Liver (tissue), 7 donors: ENCODE measurements at regions not wholly inside any gene's neighbourhood (a gene's known extent, or its start where the extent isn't known, plus 50 kb on each side); places are given as distances from the start of the nearest gene placed in this dataset.

ENCODE experiments used
- DNase-seq: peaks from one replicate; pipeline ENCODE4 v3.0.0-alpha.2; 2017; ENCODE audit warnings: low spot score
- H3K27ac ChIP-seq, 2 donors: one replicate each; pipeline ENCODE4 v1.7.0; 2013; ENCODE audit warnings: inconsistent platforms in 2 of 2, low read length in 2 of 2, control low read depth in 1 of 2, low read depth in 1 of 2, mild to moderate bottlenecking in 1 of 2
- H3K27me3 ChIP-seq, 4 donors: one replicate each; pipeline versions ENCODE4 v1.6.1 to v1.7.0; 2013; ENCODE audit warnings: low read length in 3 of 4, inconsistent platforms in 1 of 4, mild to moderate bottlenecking in 1 of 4, moderate library complexity in 1 of 4; ENCODE audit not compliant: control insufficient read depth in 4 of 4, insufficient read depth in 4 of 4
- H3K36me3 ChIP-seq, 4 donors: one replicate each; pipeline versions ENCODE4 v1.6.1 to v1.7.0; 2013; ENCODE audit warnings: low read length in 3 of 4, mild to moderate bottlenecking in 3 of 4, low read depth in 1 of 4, moderate library complexity in 1 of 4; ENCODE audit not compliant: control insufficient read depth in 4 of 4, insufficient read depth in 3 of 4
- H3K4me1 ChIP-seq, 4 donors: one replicate each; pipeline versions ENCODE4 v1.6.1 to v1.7.0; 2013; ENCODE audit warnings: low read length in 3 of 4, mild to moderate bottlenecking in 3 of 4, moderate library complexity in 1 of 4; ENCODE audit not compliant: control insufficient read depth in 4 of 4, insufficient read depth in 4 of 4
- H3K4me3 ChIP-seq, 3 donors: one replicate each; pipeline versions ENCODE4 v1.6.1 to v1.7.0; 2013; ENCODE audit warnings: low read length in 3 of 3, control low read depth in 1 of 3, low read depth in 1 of 3, mild to moderate bottlenecking in 1 of 3
- H3K9ac ChIP-seq, 2 donors: one replicate each; pipeline ENCODE4 v1.7.0; 2013; ENCODE audit warnings: low read length in 2 of 2, mild to moderate bottlenecking in 2 of 2, moderate library complexity in 2 of 2, control low read depth in 1 of 2, low read depth in 1 of 2
- H3K9me3 ChIP-seq, 4 donors: one replicate each; pipeline versions ENCODE4 v1.6.1 to v1.7.0; 2013; ENCODE audit warnings: low read length in 3 of 4; ENCODE audit not compliant: control insufficient read depth in 4 of 4
- ATF3 ChIP-seq: IDR thresholded peaks from 2 replicates; pipeline ENCODE4 v1.6.1; 2016; ENCODE audit warnings: antibody characterized with exemption
- FOXA2 ChIP-seq: IDR thresholded peaks from 2 replicates; pipeline ENCODE4 v1.6.1; 2016; ENCODE audit warnings: antibody characterized with exemption
- GABPA ChIP-seq, 2 donors: IDR thresholded peaks in 1 of 2; conservative IDR thresholded peaks in 1 of 2; 2 replicates each; pipeline ENCODE4 v1.6.1; 2016; ENCODE audit warnings: antibody characterized with exemption in 2 of 2, mild to moderate bottlenecking in 1 of 2, moderate library complexity in 1 of 2
- HNF4A ChIP-seq, 2 donors: conservative IDR thresholded peaks; 2 replicates each; pipeline ENCODE4 v1.6.1; 2016; ENCODE audit warnings: antibody characterized with exemption in 2 of 2, mild to moderate bottlenecking in 2 of 2
- HNF4G ChIP-seq: IDR thresholded peaks from 2 replicates; pipeline ENCODE4 v1.6.1; 2016; ENCODE audit warnings: antibody characterized with exemption
- JUND ChIP-seq, 2 donors: IDR thresholded peaks; 2 replicates each; pipeline ENCODE4 v1.6.1; 2016; ENCODE audit warnings: antibody characterized with exemption in 2 of 2
- MAX ChIP-seq: IDR thresholded peaks from 2 replicates; pipeline ENCODE4 v1.6.1; 2016; ENCODE audit warnings: antibody characterized with exemption
- RXRA ChIP-seq, 2 donors: IDR thresholded peaks; 2 replicates each; pipeline ENCODE4 v1.6.1; 2017 to 2018; ENCODE audit warnings: antibody characterized with exemption in 2 of 2, mild to moderate bottlenecking in 1 of 2
- YY1 ChIP-seq: IDR thresholded peaks from 2 replicates; pipeline ENCODE4 v1.6.1; 2016; ENCODE audit warnings: antibody characterized with exemption, mild to moderate bottlenecking
- ZBTB33 ChIP-seq: IDR thresholded peaks from 2 replicates; pipeline ENCODE4 v1.6.1; 2016; ENCODE audit warnings: antibody characterized with exemption
- WGBS: extraction: QIAGEN DNeasy Blood & Tissue Kit; methylation state at CpG from one replicate; pipeline ENCODE4 v1.1.7; 2013; 5-methylcytosine and 5-hydroxymethylcytosine counted together
- donor health status: healthy.
- donor health status: healthy.
- donor health status: healthy.
- donor health status: healthy.

- TF ChIP-seq ZBTB33 (no peak), GABPA (IDR thresholded peaks at IDR 0.05 in 1 of 2, conservative IDR thresholded peaks at IDR 0.05 in 1 of 2) (no peak), HNF4G (no peak), ATF3 (no peak), MAX (no peak), JUND (IDR thresholded peaks at IDR 0.05) (no peak)
These were observed 103.7 kb downstream of the IRS2 start (continued) for GRCh38 chr13:109682534-109683244.

GRCh38 chr13:109680930-109681329, 105.5 kb downstream of the IRS2 start:
- H3K4me1 ChIP-seq: peaks cover 0 to 16% (median 5%) of the 10 kb centered on the region in 4 donors
- TF ChIP-seq JUND (IDR thresholded peaks at IDR 0.05) (no peak), MAX (peak; percentile 32), RXRA (IDR thresholded peaks at IDR 0.05) (peak; percentile 30 to 60), ZBTB33 (no peak)
- WGBS: 55% methylated on average over 4 of the region's 4 CpGs

GRCh38 chr13:109680288-109680687, 106.1 kb downstream of the IRS2 start:
- DNase-seq: no peak
- Histone ChIP-seq H3K9ac (no peak overlapping the region), H3K4me1 (peaks cover 0 to 11% (median 3%) of the 10 kb centered on the region in 4 donors), H3K9me3 (no peaks in the 10 kb centered on the region), H3K36me3 (no peaks in the 10 kb centered on the region), H3K27me3 (no peaks in the 10 kb centered on the region), H3K27ac (no peak overlapping the region), H3K4me3 (no peak overlapping the region)
- 52% methylated on average over 4 of the region's 4 CpGs for WGBS
- TF ChIP-seq FOXA2: no peak
- peak; percentile 83 to 92 for TF ChIP-seq HNF4A (conservative IDR thresholded peaks at IDR 0.05)
- TF ChIP-seq YY1: peak; percentile 4

More at GRCh38 chr13:109680930-109681329, 105.5 kb downstream of the IRS2 start:
- DNase-seq: no peak
- Histone ChIP-seq H3K27me3 (no peaks in the 10 kb centered on the region), H3K9ac (no peak overlapping the region), H3K4me3 (no peak overlapping the region), H3K9me3 (no peaks in the 10 kb centered on the region), H3K36me3 (no peaks in the 10 kb centered on the region), H3K27ac (no peak overlapping the region)
